Kidney (tissue), 13 donors: ENCODE measurements at regions not wholly inside any gene's neighbourhood (a gene's known extent, or its start where the extent isn't known, plus 50 kb on each side); places are given as distances from the start of the nearest gene placed in this dataset.

Experiments used
- DNase-seq, 5 donors: peaks; one replicate each; pipeline ENCODE4 v3.0.0-alpha.2; 2013 to 2020
- FAIRE-seq: peaks from 2 replicates; lab custom pipeline; 2012; peaks lifted over from hg19 to GRCh38; lab: Jason Lieb, UNC
- H3K27ac ChIP-seq, 2 donors: one replicate each; pipeline ENCODE4 v1.7.0; 2013; ENCODE audit warnings: low read depth in 2 of 2, low read length in 2 of 2, inconsistent platforms in 1 of 2
- H3K27me3 ChIP-seq: one replicate; pipeline ENCODE4 v1.7.1; 2013; ENCODE audit warnings: low read length, inconsistent platforms; ENCODE audit not compliant: control insufficient read depth, insufficient read depth
- H3K36me3 ChIP-seq, 3 donors: one replicate each; pipeline versions ENCODE4 v1.7.0 to v1.7.1; 2013; ENCODE audit warnings: low read length in 3 of 3, control low read depth in 1 of 3, inconsistent platforms in 1 of 3; ENCODE audit not compliant: insufficient read depth in 3 of 3, control insufficient read depth in 2 of 3
- H3K4me1 ChIP-seq, 3 donors: one replicate each; pipeline versions ENCODE4 v1.7.0 to v1.7.1; 2013; ENCODE audit warnings: low read length in 3 of 3, inconsistent platforms in 1 of 3, low read depth in 1 of 3; ENCODE audit not compliant: control insufficient read depth in 2 of 3, insufficient read depth in 2 of 3
- H3K4me3 ChIP-seq, 3 donors: one replicate each; pipeline versions ENCODE4 v1.7.0 to v1.8.1; 2013; ENCODE audit warnings: low read length in 3 of 3, control low read depth in 1 of 3, inconsistent platforms in 1 of 3
- H3K9ac ChIP-seq, 3 donors: one replicate each; pipeline versions ENCODE4 v1.7.0 to v1.7.1; 2013; ENCODE audit warnings: low read length in 3 of 3, control low read depth in 1 of 3, inconsistent platforms in 1 of 3
- H3K9me3 ChIP-seq, 3 donors: one replicate each; pipeline versions ENCODE4 v1.7.0 to v1.7.1; 2013; ENCODE audit warnings: low read length in 3 of 3, control low read depth in 1 of 3, inconsistent platforms in 1 of 3; ENCODE audit not compliant: control insufficient read depth in 2 of 3, insufficient read depth in 1 of 3
- CTCF ChIP-seq: IDR thresholded peaks from 3 replicates; pipeline ENCODE4 v1.5.1; 2012; ENCODE audit warnings: mild to moderate bottlenecking, moderate library complexity, borderline replicate concordance; ENCODE audit not compliant: insufficient read depth; ENCODE audit errors: extremely low read depth
- intact Hi-C: fragments of 100-400 bp; cut with DNase I; formaldehyde crosslinking; loops from one replicate; pipeline ENCODE4 v1.11.1; 2022
- donor health status: control.
- donor health status: control.
- donor health status: control.
- donor health status: control.
- donor health status: control.
- donor health status: DM: yes; HTN: yes; CAD: no.
- donor health status: Normal renal cell carcinoma (clear cell type).

- H3K4me3 ChIP-seq, result no peak overlapping the region
- no peak for TF ChIP-seq CTCF
- no peaks in the 10 kb centered on the region for H3K4me1 ChIP-seq
- H3K9ac ChIP-seq, result no peak overlapping the region
- H3K36me3 ChIP-seq, result no peaks in the 10 kb centered on the region
- H3K27ac ChIP-seq, result no peak overlapping the region
- FAIRE-seq (no peak), DNase-seq (peak in 2 of 5 donors; percentile 6 to 7)
- no peaks in the 10 kb centered on the region for H3K27me3 ChIP-seq
- intact Hi-C loops, result no loop called here
- H3K9me3 ChIP-seq, result no peaks in the 10 kb centered on the region
Measured at GRCh38 chr13:107960301-107960700, 255.0 kb downstream of the LIG4 start.

GRCh38 chr13:107956889-107957288 is 258.4 kb downstream of the LIG4 start:
- DNase-seq (no peak), FAIRE-seq (no peak)
- Histone ChIP-seq H3K27ac (no peak overlapping the region), H3K27me3 (no peaks in the 10 kb centered on the region), H3K36me3 (no peaks in the 10 kb centered on the region), H3K4me3 (no peak overlapping the region), H3K9me3 (no peaks in the 10 kb centered on the region), H3K9ac (no peak overlapping the region), H3K4me1 (no peaks in the 10 kb centered on the region)
- intact Hi-C loops, result no loop called here
- no peak for TF ChIP-seq CTCF

GRCh38 chr13:107942030-107942617 is 273.2 kb downstream of the LIG4 start:
- TF ChIP-seq CTCF, result no peak
- no peak for DNase-seq
- Histone ChIP-seq H3K9me3 (peaks cover 0 to 2% (median 0%) of the 10 kb centered on the region in 3 donors), H3K4me1 (no peaks in the 10 kb centered on the region), H3K4me3 (no peak overlapping the region), H3K9ac (no peak overlapping the region), H3K27me3 (no peaks in the 10 kb centered on the region), H3K27ac (no peak overlapping the region), H3K36me3 (no peaks in the 10 kb centered on the region)
- FAIRE-seq, result no peak
- intact Hi-C loops, result no loop called here
